Activated T-cell treated with anti-CD3 and anti-CD28 coated beads for 48 hours (primary cell): ENCODE measurements at regions not wholly inside any gene's neighbourhood (a gene's known extent, or its start where the extent isn't known, plus 50 kb on each side); places are given as distances from the start of the nearest gene placed in this dataset.

Experiments used
- DNase-seq: peaks from one replicate; pipeline ENCODE4 v3.0.0-alpha.2; 2020; ENCODE audit warnings: low read depth

GRCh38 chr1:36721261-36721660, 238.5 kb upstream of the CSF3R start:
- no peak for DNase-seq

GRCh38 chr1:36717431-36717830, 234.7 kb upstream of the CSF3R start:
- no peak for DNase-seq

GRCh38 chr1:36715797-36716196, 233.1 kb upstream of the CSF3R start:
- DNase-seq: no peak

GRCh38 chr1:36714301-36714700, 231.6 kb upstream of the CSF3R start:
- no peak for DNase-seq

GRCh38 chr1:36711480-36711879, 228.8 kb upstream of the CSF3R start:
- no peak for DNase-seq

GRCh38 chr1:36710951-36711350, 228.2 kb upstream of the CSF3R start:
- DNase-seq: no peak

- no peak for DNase-seq
Observed at GRCh38 chr1:36709869-36710481, 227.3 kb upstream of the CSF3R start.

- DNase-seq: no peak
Observed at GRCh38 chr1:36708587-36708986, 225.9 kb upstream of the CSF3R start.

- DNase-seq: no peak
Observed at GRCh38 chr1:36707221-36707620, 224.5 kb upstream of the CSF3R start.

GRCh38 chr1:36706416-36706815, 223.7 kb upstream of the CSF3R start:
- DNase-seq: no peak

- DNase-seq: no peak
Observed at GRCh38 chr1:36705629-36706028, 222.9 kb upstream of the CSF3R start.

GRCh38 chr1:36703526-36704208, 221.0 kb upstream of the CSF3R start:
- DNase-seq: peak; percentile 68

GRCh38 chr1:36702963-36703362, 220.2 kb upstream of the CSF3R start:
- no peak for DNase-seq

- DNase-seq: no peak
Observed at GRCh38 chr1:36699113-36699911, 216.6 kb upstream of the CSF3R start.

GRCh38 chr1:36697836-36698605, 215.3 kb upstream of the CSF3R start:
- DNase-seq: no peak

- DNase-seq: no peak
Observed at GRCh38 chr1:36696261-36696940, 213.7 kb upstream of the CSF3R start.

- no peak for DNase-seq
Observed at GRCh38 chr1:36693603-36694002, 210.9 kb upstream of the CSF3R start.

GRCh38 chr1:36693161-36693525, 210.4 kb upstream of the CSF3R start:
- no peak for DNase-seq

- no peak for DNase-seq
Observed at GRCh38 chr1:36692465-36693160, 209.9 kb upstream of the CSF3R start.

- no peak for DNase-seq
Observed at GRCh38 chr1:36691374-36691773, 208.7 kb upstream of the CSF3R start.

- DNase-seq: no peak
Observed at GRCh38 chr1:36689992-36690391, 207.3 kb upstream of the CSF3R start.
